KMS-11 (cell line): ENCODE measurements at regions not wholly inside any gene's neighbourhood (a gene's known extent, or its start where the extent isn't known, plus 50 kb on each side); places are given as distances from the start of the nearest gene placed in this dataset.

Experiments used
- H2AFZ ChIP-seq: fragments of 200-600 bp; sonication (generic); 2 replicates; pipeline ENCODE4 v1.6.1; 2016; ENCODE audit warnings: antibody characterized with exemption, mixed run types, low read depth
- H3K27ac ChIP-seq: fragments of 200-600 bp; sonication (generic); 2 replicates; pipeline ENCODE4 v1.6.1; 2016; ENCODE audit warnings: mild to moderate bottlenecking, mixed run types
- H3K27me3 ChIP-seq: fragments of 200-600 bp; sonication (generic); 2 replicates; pipeline ENCODE4 v1.6.1; 2017; ENCODE audit warnings: mild to moderate bottlenecking, low read depth, mixed run types, moderate library complexity; ENCODE audit not compliant: insufficient read depth
- H3K36me3 ChIP-seq: fragments of 200-600 bp; sonication (generic); 2 replicates; pipeline ENCODE4 v1.6.1; 2017; ENCODE audit warnings: mild to moderate bottlenecking, mixed run types; ENCODE audit not compliant: insufficient read depth
- H3K4me1 ChIP-seq: fragments of 200-600 bp; sonication (generic); 2 replicates; pipeline ENCODE4 v1.6.1; 2016; ENCODE audit warnings: mild to moderate bottlenecking, low read depth, mixed run types; ENCODE audit not compliant: poor library complexity, severe bottlenecking
- H3K4me2 ChIP-seq: fragments of 200-600 bp; sonication (generic); 2 replicates; pipeline ENCODE4 v1.7.0; 2016; ENCODE audit warnings: mild to moderate bottlenecking, mixed run types
- H3K4me3 ChIP-seq: fragments of 200-600 bp; sonication (generic); IDR thresholded peaks from 2 replicates; pipeline ENCODE4 v1.6.1; 2017; ENCODE audit warnings: low read depth, low read length, mixed read lengths; ENCODE audit not compliant: insufficient read depth
- H3K79me2 ChIP-seq: fragments of 200-600 bp; sonication (generic); 2 replicates; pipeline ENCODE4 v1.6.1; 2016; ENCODE audit warnings: low read depth, mixed run types; ENCODE audit not compliant: insufficient read depth
- H3K9ac ChIP-seq: fragments of 200-600 bp; sonication (generic); 2 replicates; pipeline ENCODE4 v1.6.1; 2016; ENCODE audit warnings: mild to moderate bottlenecking, mixed run types
- H4K20me1 ChIP-seq: fragments of 200-600 bp; sonication (generic); 2 replicates; pipeline ENCODE4 v1.6.1; 2016; ENCODE audit warnings: mild to moderate bottlenecking, mixed run types; ENCODE audit not compliant: insufficient read depth
- TF ChIP-seq, protein P1 (sequence below): fragments of 200-600 bp; sonication (generic); conservative IDR thresholded peaks from 2 replicates; pipeline ENCODE4 v1.6.1; 2017; ENCODE audit warnings: low read depth, mild to moderate bottlenecking, antibody characterized with exemption, low read length, moderate library complexity, mixed read lengths

GRCh38 chr13:30024125-30024865, 173.9 kb upstream of the UBL3 start:
- Histone ChIP-seq H3K36me3 (no peaks in the 10 kb centered on the region), H2AFZ (no peak overlapping the region), H3K27me3 (no peaks in the 10 kb centered on the region), H3K79me2 (no peaks in the 10 kb centered on the region), H3K4me3 (no peak overlapping the region), H3K27ac (no peak overlapping the region), H3K4me2 (no peak overlapping the region), H4K20me1 (no peaks in the 10 kb centered on the region), H3K4me1 (peaks cover 14% of the 10 kb centered on the region), H3K9ac (no peak overlapping the region)
- TF ChIP-seq, protein P1, sequence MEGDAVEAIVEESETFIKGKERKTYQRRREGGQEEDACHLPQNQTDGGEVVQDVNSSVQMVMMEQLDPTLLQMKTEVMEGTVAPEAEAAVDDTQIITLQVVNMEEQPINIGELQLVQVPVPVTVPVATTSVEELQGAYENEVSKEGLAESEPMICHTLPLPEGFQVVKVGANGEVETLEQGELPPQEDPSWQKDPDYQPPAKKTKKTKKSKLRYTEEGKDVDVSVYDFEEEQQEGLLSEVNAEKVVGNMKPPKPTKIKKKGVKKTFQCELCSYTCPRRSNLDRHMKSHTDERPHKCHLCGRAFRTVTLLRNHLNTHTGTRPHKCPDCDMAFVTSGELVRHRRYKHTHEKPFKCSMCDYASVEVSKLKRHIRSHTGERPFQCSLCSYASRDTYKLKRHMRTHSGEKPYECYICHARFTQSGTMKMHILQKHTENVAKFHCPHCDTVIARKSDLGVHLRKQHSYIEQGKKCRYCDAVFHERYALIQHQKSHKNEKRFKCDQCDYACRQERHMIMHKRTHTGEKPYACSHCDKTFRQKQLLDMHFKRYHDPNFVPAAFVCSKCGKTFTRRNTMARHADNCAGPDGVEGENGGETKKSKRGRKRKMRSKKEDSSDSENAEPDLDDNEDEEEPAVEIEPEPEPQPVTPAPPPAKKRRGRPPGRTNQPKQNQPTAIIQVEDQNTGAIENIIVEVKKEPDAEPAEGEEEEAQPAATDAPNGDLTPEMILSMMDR = no peak

GRCh38 chr13:30023196-30023895, 172.9 kb upstream of the UBL3 start:
- TF ChIP-seq, protein P1 = no peak
- Histone ChIP-seq H3K27ac (no peak overlapping the region), H3K79me2 (no peaks in the 10 kb centered on the region), H3K4me3 (no peak overlapping the region), H3K4me2 (no peak overlapping the region), H3K27me3 (no peaks in the 10 kb centered on the region), H3K9ac (no peak overlapping the region), H3K36me3 (no peaks in the 10 kb centered on the region), H2AFZ (no peak overlapping the region), H4K20me1 (no peaks in the 10 kb centered on the region), H3K4me1 (peaks cover 14% of the 10 kb centered on the region)

- H4K20me1 ChIP-seq = no peaks in the 10 kb centered on the region
- TF ChIP-seq, protein P1 = no peak
- no peak overlapping the region for H3K4me3 ChIP-seq
- no peak overlapping the region for H3K9ac ChIP-seq
- no peaks in the 10 kb centered on the region for H3K79me2 ChIP-seq
- no peaks in the 10 kb centered on the region for H3K36me3 ChIP-seq
- H3K4me1 ChIP-seq = peaks cover 14% of the 10 kb centered on the region
- H3K4me2 ChIP-seq = no peak overlapping the region
- no peak overlapping the region for H3K27ac ChIP-seq
- H3K27me3 ChIP-seq = no peaks in the 10 kb centered on the region
- no peak overlapping the region for H2AFZ ChIP-seq
These were observed 172.4 kb upstream of the UBL3 start for GRCh38 chr13:30022796-30023195.

GRCh38 chr13:30022256-30022655, 171.8 kb upstream of the UBL3 start:
- H3K4me3 ChIP-seq = no peak overlapping the region
- H3K27ac ChIP-seq = no peak overlapping the region
- H3K79me2 ChIP-seq = no peaks in the 10 kb centered on the region
- no peaks in the 10 kb centered on the region for H3K27me3 ChIP-seq
- H4K20me1 ChIP-seq = no peaks in the 10 kb centered on the region
- TF ChIP-seq, protein P1 = no peak
- no peak overlapping the region for H3K9ac ChIP-seq
- H3K4me1 ChIP-seq = peaks cover 14% of the 10 kb centered on the region
- no peaks in the 10 kb centered on the region for H3K36me3 ChIP-seq
- H3K4me2 ChIP-seq = no peak overlapping the region
- no peak overlapping the region for H2AFZ ChIP-seq
